ENCODE measurements at regions not wholly inside any gene's neighbourhood (a gene's known extent, or its start where the extent isn't known, plus 50 kb on each side); places are given as distances from the start of the nearest gene placed in this dataset.
A peak's percentile ranks its signal among the peaks of the same experiment; 100 is the strongest.

- DNase-seq, result peak in 2 of 10 donors; percentile 60 to 68
- intact Hi-C loops (cut with DNase I), result no loop called here
Observed at GRCh38 chr22:47605886-47606285, 843.4 kb downstream of the TBC1D22A start.

- intact Hi-C loops (cut with DNase I), result no loop called here
- peak in 2 of 10 donors; percentile 52 to 70 for DNase-seq
Observed at GRCh38 chr22:47605441-47605840, 843.0 kb downstream of the TBC1D22A start.

GRCh38 chr22:47604563-47604962 is 842.1 kb downstream of the TBC1D22A start:
- intact Hi-C loops (cut with DNase I), result no loop called here
- DNase-seq, result peak in 1 of 10 donors; percentile 11

- intact Hi-C loops (cut with DNase I), result no loop called here
- DNase-seq, result no peak
Observed at GRCh38 chr22:47602732-47603131, 840.3 kb downstream of the TBC1D22A start.

- DNase-seq, result peak in 1 of 10 donors; percentile 18
- intact Hi-C loops (cut with DNase I), result no loop called here
Observed at GRCh38 chr22:47601666-47602065, 839.2 kb downstream of the TBC1D22A start.

- intact Hi-C loops (cut with DNase I), result no loop called here
- DNase-seq, result no peak
Observed at GRCh38 chr22:47600791-47601625, 838.6 kb downstream of the TBC1D22A start.

GRCh38 chr22:47600281-47600680 is 837.8 kb downstream of the TBC1D22A start:
- no peak for DNase-seq
- intact Hi-C loops (cut with DNase I), result no loop called here

GRCh38 chr22:47599753-47600152 is 837.3 kb downstream of the TBC1D22A start:
- no peak for DNase-seq
- intact Hi-C loops (cut with DNase I), result no loop called here

GRCh38 chr22:47598864-47599263 is 836.4 kb downstream of the TBC1D22A start:
- intact Hi-C loops (cut with DNase I), result no loop called here
- DNase-seq, result no peak

GRCh38 chr22:47597041-47597440 is 834.6 kb downstream of the TBC1D22A start:
- intact Hi-C loops (cut with DNase I), result no loop called here
- DNase-seq, result no peak

GRCh38 chr22:47596176-47596690 is 833.8 kb downstream of the TBC1D22A start:
- DNase-seq, result no peak
- intact Hi-C loops (cut with DNase I), result no loop called here

- peak in 1 of 10 donors; percentile 21 for DNase-seq
- intact Hi-C loops (cut with DNase I), result no loop called here
Observed at GRCh38 chr22:47594836-47595521, 832.5 kb downstream of the TBC1D22A start.

- intact Hi-C loops (cut with DNase I), result no loop called here
- DNase-seq, result peak in 1 of 10 donors; percentile 63
Observed at GRCh38 chr22:47593911-47594311, 831.5 kb downstream of the TBC1D22A start.

- DNase-seq, result no peak
- intact Hi-C loops (cut with DNase I), result no loop called here
Observed at GRCh38 chr22:47593291-47593690, 830.8 kb downstream of the TBC1D22A start.

- DNase-seq, result peak in 1 of 10 donors; percentile 75
- intact Hi-C loops (cut with DNase I), result no loop called here
Observed at GRCh38 chr22:47592791-47593190, 830.3 kb downstream of the TBC1D22A start.

- intact Hi-C loops (cut with DNase I), result no loop called here
- DNase-seq, result peak in 1 of 10 donors; percentile 38
Observed at GRCh38 chr22:47591709-47592108, 829.3 kb downstream of the TBC1D22A start.

GRCh38 chr22:47591016-47591415 is 828.6 kb downstream of the TBC1D22A start:
- intact Hi-C loops (cut with DNase I), result no loop called here
- DNase-seq, result peak in 1 of 10 donors; percentile 57

- intact Hi-C loops (cut with DNase I), result no loop called here
Observed at GRCh38 chr22:47589271-47590250, 827.1 kb downstream of the TBC1D22A start.

GRCh38 chr22:47588578-47588960 is 826.1 kb downstream of the TBC1D22A start:
- intact Hi-C loops (cut with DNase I), result no loop called here
- DNase-seq, result peak in 2 of 10 donors; percentile 3 to 66

More at GRCh38 chr22:47589271-47590250, 827.1 kb downstream of the TBC1D22A start:
- peak in 1 of 10 donors; percentile 63 for DNase-seq

Measured in posterior cingulate gyrus (tissue), 11 donors.